Liver (tissue), 7 donors: ENCODE measurements at regions not wholly inside any gene's neighbourhood (a gene's known extent, or its start where the extent isn't known, plus 50 kb on each side); places are given as distances from the start of the nearest gene placed in this dataset.

Experiments
- DNase-seq: peaks from one replicate; pipeline ENCODE4 v3.0.0-alpha.2; 2017; ENCODE audit warnings: low spot score
- H3K27ac ChIP-seq, 2 donors: one replicate each; pipeline ENCODE4 v1.7.0; 2013; ENCODE audit warnings: inconsistent platforms in 2 of 2, low read length in 2 of 2, control low read depth in 1 of 2, low read depth in 1 of 2, mild to moderate bottlenecking in 1 of 2
- H3K27me3 ChIP-seq, 4 donors: one replicate each; pipeline versions ENCODE4 v1.6.1 to v1.7.0; 2013; ENCODE audit warnings: low read length in 3 of 4, inconsistent platforms in 1 of 4, mild to moderate bottlenecking in 1 of 4, moderate library complexity in 1 of 4; ENCODE audit not compliant: control insufficient read depth in 4 of 4, insufficient read depth in 4 of 4
- H3K36me3 ChIP-seq, 4 donors: one replicate each; pipeline versions ENCODE4 v1.6.1 to v1.7.0; 2013; ENCODE audit warnings: low read length in 3 of 4, mild to moderate bottlenecking in 3 of 4, low read depth in 1 of 4, moderate library complexity in 1 of 4; ENCODE audit not compliant: control insufficient read depth in 4 of 4, insufficient read depth in 3 of 4
- H3K4me1 ChIP-seq, 4 donors: one replicate each; pipeline versions ENCODE4 v1.6.1 to v1.7.0; 2013; ENCODE audit warnings: low read length in 3 of 4, mild to moderate bottlenecking in 3 of 4, moderate library complexity in 1 of 4; ENCODE audit not compliant: control insufficient read depth in 4 of 4, insufficient read depth in 4 of 4
- H3K4me3 ChIP-seq, 3 donors: one replicate each; pipeline versions ENCODE4 v1.6.1 to v1.7.0; 2013; ENCODE audit warnings: low read length in 3 of 3, control low read depth in 1 of 3, low read depth in 1 of 3, mild to moderate bottlenecking in 1 of 3
- H3K9ac ChIP-seq, 2 donors: one replicate each; pipeline ENCODE4 v1.7.0; 2013; ENCODE audit warnings: low read length in 2 of 2, mild to moderate bottlenecking in 2 of 2, moderate library complexity in 2 of 2, control low read depth in 1 of 2, low read depth in 1 of 2
- H3K9me3 ChIP-seq, 4 donors: one replicate each; pipeline versions ENCODE4 v1.6.1 to v1.7.0; 2013; ENCODE audit warnings: low read length in 3 of 4; ENCODE audit not compliant: control insufficient read depth in 4 of 4
- ATF3 ChIP-seq: IDR thresholded peaks from 2 replicates; pipeline ENCODE4 v1.6.1; 2016; ENCODE audit warnings: antibody characterized with exemption
- EGR1 ChIP-seq, 2 donors: IDR thresholded peaks; 2 replicates each; pipeline ENCODE4 v1.6.1; 2016 to 2018; ENCODE audit warnings: antibody characterized with exemption in 2 of 2, low read depth in 2 of 2
- FOXA1 ChIP-seq: IDR thresholded peaks from 2 replicates; pipeline ENCODE4 v1.6.1; 2016; ENCODE audit warnings: antibody characterized with exemption
- HNF4A ChIP-seq, 2 donors: conservative IDR thresholded peaks; 2 replicates each; pipeline ENCODE4 v1.6.1; 2016; ENCODE audit warnings: antibody characterized with exemption in 2 of 2, mild to moderate bottlenecking in 2 of 2
- HNF4G ChIP-seq: IDR thresholded peaks from 2 replicates; pipeline ENCODE4 v1.6.1; 2016; ENCODE audit warnings: antibody characterized with exemption
- JUND ChIP-seq, 2 donors: IDR thresholded peaks; 2 replicates each; pipeline ENCODE4 v1.6.1; 2016; ENCODE audit warnings: antibody characterized with exemption in 2 of 2
- RAD21 ChIP-seq, 2 donors: IDR thresholded peaks; 2 replicates each; pipeline ENCODE4 v1.6.1; 2016; ENCODE audit warnings: antibody characterized with exemption in 2 of 2, mild to moderate bottlenecking in 2 of 2
- REST ChIP-seq: IDR thresholded peaks from 2 replicates; pipeline ENCODE4 v1.6.1; 2016; ENCODE audit warnings: antibody characterized with exemption, mild to moderate bottlenecking
- RXRA ChIP-seq, 2 donors: IDR thresholded peaks; 2 replicates each; pipeline ENCODE4 v1.6.1; 2017 to 2018; ENCODE audit warnings: antibody characterized with exemption in 2 of 2, mild to moderate bottlenecking in 1 of 2
- SP1 ChIP-seq: IDR thresholded peaks from 2 replicates; pipeline ENCODE4 v1.6.1; 2018; ENCODE audit warnings: antibody characterized with exemption, mild to moderate bottlenecking
- WGBS: extraction: QIAGEN DNeasy Blood & Tissue Kit; methylation state at CpG from one replicate; pipeline ENCODE4 v1.1.7; 2013; 5-methylcytosine and 5-hydroxymethylcytosine counted together
- TF ChIP-seq, protein P1 (sequence below): IDR thresholded peaks from 2 replicates; pipeline ENCODE4 v1.6.1; 2016; ENCODE audit warnings: antibody characterized with exemption
- TF ChIP-seq, protein P2 (sequence below): IDR thresholded peaks from 2 replicates; pipeline ENCODE4 v1.6.1; 2016; ENCODE audit warnings: antibody characterized with exemption
- donor health status: healthy.
- donor health status: healthy.
- donor health status: healthy.
- donor health status: healthy.

DNA sequence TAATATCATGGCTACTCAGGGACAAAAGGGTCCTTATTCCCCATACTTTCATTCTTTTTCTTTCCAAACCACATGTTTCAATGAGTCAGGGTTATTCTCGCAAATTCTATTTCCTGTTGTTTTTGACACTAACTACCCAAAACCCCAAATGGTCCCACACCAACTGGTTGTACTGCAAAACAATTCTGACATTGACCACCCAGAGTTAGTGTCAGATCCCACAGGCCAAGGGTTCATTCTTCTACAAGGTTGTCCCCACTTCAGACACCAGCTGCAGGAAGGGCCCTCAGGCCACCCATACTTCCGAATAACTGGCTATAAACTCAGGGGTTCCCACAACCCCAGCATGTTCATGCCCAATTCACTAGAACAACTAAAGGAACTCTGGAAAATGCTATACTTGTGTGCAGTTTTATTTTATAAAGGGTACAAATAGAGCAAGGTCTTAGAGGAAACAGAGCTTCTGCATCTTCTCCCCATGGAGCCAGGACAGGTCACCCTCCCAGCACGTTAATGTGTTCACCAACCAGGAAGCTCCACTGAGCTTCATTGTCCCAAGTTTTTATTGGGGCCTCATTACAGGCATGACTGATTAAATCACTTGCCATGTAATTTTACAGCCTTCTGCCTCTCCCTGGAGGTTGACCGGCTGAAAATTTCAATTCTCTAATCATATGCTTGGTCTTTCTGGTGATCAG is 334.8 kb downstream of the DRD1 start:
- Histone ChIP-seq H3K27ac (no peak overlapping the region), H3K36me3 (no peaks in the 10 kb centered on the region), H3K4me1 (peaks cover 2 to 12% (median 6%) of the 10 kb centered on the region in 4 donors), H3K4me3 (no peak overlapping the region), H3K27me3 (no peaks in the 10 kb centered on the region), H3K9me3 (no peaks in the 10 kb centered on the region), H3K9ac (no peak overlapping the region)
- no peak for TF ChIP-seq HNF4A (conservative IDR thresholded peaks at IDR 0.05)
- TF ChIP-seq EGR1 (IDR thresholded peaks at IDR 0.05; ENCODE audit: low read depth in 2 of 2): no peak
- TF ChIP-seq, protein P1, sequence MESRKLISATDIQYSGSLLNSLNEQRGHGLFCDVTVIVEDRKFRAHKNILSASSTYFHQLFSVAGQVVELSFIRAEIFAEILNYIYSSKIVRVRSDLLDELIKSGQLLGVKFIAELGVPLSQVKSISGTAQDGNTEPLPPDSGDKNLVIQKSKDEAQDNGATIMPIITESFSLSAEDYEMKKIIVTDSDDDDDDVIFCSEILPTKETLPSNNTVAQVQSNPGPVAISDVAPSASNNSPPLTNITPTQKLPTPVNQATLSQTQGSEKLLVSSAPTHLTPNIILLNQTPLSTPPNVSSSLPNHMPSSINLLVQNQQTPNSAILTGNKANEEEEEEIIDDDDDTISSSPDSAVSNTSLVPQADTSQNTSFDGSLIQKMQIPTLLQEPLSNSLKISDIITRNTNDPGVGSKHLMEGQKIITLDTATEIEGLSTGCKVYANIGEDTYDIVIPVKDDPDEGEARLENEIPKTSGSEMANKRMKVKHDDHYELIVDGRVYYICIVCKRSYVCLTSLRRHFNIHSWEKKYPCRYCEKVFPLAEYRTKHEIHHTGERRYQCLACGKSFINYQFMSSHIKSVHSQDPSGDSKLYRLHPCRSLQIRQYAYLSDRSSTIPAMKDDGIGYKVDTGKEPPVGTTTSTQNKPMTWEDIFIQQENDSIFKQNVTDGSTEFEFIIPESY: no peak
- TF ChIP-seq, protein P2, sequence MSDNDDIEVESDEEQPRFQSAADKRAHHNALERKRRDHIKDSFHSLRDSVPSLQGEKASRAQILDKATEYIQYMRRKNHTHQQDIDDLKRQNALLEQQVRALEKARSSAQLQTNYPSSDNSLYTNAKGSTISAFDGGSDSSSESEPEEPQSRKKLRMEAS: no peak
- no peak for TF ChIP-seq ATF3
- TF ChIP-seq FOXA1: no peak
- TF ChIP-seq REST: no peak
- TF ChIP-seq SP1: no peak
- TF ChIP-seq JUND (IDR thresholded peaks at IDR 0.05): no peak
- no peak for TF ChIP-seq HNF4G
- DNase-seq: no peak
- WGBS: 90% methylated on average over 4 of the region's 4 CpGs

DNA sequence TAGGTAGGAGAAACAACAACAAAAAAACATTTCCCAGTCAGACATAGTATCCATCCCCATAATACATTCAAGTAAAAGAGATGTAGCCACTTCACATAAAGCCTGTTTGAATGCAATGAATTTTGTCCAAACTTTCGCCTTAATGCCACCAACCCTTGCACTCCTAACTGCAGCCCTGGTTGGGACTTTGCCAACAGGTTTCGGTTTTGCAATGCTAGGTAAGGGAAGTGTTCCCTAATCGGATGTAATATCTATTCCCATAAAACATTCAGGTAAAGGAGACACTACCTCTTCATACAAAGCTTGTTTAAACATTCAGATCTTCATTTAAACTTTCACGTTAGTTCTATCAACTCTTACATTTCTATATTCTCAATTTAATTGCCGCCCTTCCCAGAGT is 336.1 kb downstream of the DRD1 start:
- TF ChIP-seq JUND (IDR thresholded peaks at IDR 0.05) (no peak), HNF4A (conservative IDR thresholded peaks at IDR 0.05) (peak; percentile 46 to 54), RXRA (IDR thresholded peaks at IDR 0.05) (peak in 1 of 2 donors; percentile 27), ATF3 (no peak), RAD21 (IDR thresholded peaks at IDR 0.05) (peak in 1 of 2 donors; percentile 14)
- Histone ChIP-seq H3K9me3 (no peaks in the 10 kb centered on the region), H3K27me3 (no peaks in the 10 kb centered on the region), H3K27ac (no peak overlapping the region), H3K36me3 (no peaks in the 10 kb centered on the region), H3K9ac (no peak overlapping the region), H3K4me3 (no peak overlapping the region), H3K4me1 (peaks cover 2 to 12% (median 6%) of the 10 kb centered on the region in 4 donors)
- DNase-seq: no peak
- WGBS: 48% methylated on average over 5 of the region's 5 CpGs
